Epidermal melanocyte (primary cell): ENCODE measurements at regions not wholly inside any gene's neighbourhood (a gene's known extent, or its start where the extent isn't known, plus 50 kb on each side); places are given as distances from the start of the nearest gene placed in this dataset.

Experiments used
- DNase-seq: peaks from one replicate; pipeline ENCODE4 v3.0.0; 2011; ENCODE audit warnings: low spot score; ENCODE audit not compliant: insufficient read length

DNA sequence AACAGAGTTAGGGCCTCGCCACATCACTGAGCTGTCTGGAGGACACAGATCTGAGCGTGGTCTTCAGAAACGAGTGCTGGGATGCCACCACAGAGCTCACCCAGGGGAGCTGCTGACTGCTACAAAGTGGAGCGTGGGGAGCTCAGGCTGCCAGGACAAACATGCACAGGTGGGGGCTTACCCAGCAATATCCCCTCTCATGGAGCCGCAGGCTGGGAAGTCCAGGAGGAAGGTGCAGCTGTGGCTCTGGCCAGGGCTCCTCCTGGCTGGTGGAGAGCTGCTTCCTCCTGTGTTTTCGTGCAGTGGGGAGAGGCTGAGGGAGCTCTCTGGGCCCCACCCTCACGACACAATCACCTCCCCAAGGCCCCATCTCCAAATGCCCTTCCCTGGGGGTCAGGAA lies 368.6 kb upstream of the IRX4 start:
- no peak for DNase-seq

DNA sequence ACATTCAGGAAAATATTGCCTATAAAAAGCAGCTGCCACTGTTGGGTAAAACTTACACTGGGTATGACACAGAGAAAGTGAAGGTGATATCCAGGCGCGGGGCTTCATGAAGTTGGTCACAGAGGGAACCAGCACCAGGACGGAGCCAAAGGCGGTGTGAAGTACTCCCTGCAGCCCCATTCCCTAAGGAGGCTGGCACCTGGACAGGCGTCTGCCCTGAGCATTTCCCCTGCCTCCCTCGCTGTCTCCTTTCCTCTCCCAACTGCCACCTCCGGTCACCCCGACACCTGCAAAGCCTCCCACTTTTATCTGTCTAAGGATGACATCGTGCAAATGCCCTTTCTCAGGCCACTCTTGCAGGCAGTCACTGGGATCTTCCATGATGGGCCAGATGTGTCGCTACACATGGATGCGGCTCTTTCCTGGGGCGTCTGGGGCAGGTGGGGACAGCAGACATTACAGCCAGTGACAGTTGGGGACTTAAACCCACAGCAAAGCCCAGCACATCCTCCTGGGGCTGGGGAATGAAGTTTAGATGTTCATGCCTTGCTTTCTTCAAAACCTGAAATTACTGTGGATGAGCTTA lies 367.7 kb upstream of the IRX4 start:
- DNase-seq, result no peak

DNA sequence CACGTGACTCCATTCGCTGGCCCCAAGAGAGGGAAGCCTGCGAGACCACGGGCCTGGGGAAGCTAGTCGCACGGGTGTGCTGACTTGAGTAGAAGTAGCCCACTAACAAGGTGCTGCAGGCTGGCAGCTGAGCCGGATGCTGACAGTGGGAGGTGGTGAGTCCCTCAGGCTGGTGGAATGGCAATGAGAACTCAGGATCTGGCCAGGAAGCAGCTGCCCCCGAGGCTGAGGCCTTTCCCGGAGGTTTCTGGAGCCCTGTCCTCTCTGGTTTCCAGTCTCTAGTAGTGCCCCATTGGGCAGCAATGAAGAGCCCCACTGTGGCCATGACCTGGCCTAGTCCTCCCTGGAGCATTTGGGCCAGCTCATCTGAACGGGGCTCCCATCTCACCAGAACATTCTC lies 366.7 kb upstream of the IRX4 start:
- no peak for DNase-seq

DNA sequence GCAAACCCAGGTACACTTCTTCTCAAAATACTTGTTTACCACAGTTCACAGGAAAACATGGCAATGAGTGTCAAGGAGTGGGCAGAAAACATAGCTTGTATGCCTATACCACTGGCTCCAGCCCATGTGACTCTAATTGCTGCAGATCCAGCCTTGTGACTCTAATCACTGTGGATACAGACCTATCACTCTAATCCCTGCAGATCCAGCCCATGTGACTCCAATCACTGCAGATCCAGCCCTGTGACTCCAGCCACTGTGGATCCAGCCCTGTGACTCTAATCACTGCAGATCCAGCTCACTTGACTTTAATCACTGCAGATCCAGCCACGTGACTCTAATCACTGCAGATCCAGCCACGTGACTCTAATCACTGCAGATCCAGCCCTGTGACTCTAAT lies 366.3 kb upstream of the IRX4 start:
- DNase-seq, result no peak

DNA sequence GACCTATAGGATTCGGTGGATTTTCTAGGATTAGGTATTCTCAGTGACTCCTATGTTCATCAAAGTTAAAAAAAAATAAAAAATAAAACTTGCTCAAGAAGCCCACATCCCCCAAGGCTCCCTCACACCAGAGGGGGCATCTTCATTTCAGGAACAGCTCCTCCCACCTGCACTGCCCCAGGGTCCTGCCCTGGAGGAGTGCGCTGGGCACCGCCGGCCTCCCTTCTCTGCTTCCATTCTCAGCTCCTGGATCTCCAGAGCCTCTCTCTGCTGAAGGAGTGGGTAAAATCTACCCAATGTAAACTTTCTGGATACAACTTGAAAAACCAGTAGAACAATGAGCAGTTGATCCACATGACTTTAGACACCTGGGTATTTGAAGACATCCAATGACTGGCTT lies 359.8 kb upstream of the IRX4 start:
- no peak for DNase-seq

DNA sequence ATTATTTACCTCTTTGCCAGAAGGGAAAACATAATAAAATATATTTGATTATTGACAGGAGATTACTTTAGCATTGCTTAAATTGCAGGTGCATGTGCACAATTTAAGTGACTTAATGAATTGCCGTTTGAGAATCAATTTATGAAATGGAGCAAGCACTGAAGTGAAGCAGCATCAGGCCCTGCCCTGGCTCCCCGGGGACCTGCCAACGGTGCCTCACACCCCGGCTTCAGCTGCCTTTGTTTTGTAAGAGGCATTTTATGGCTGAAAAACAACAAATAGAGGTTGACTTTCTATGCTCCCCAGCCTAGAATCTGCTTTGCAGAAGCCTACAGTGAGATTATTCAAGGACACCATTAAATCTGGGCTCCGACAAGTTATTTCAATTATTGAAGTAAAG lies 359.1 kb upstream of the IRX4 start:
- no peak for DNase-seq

DNA sequence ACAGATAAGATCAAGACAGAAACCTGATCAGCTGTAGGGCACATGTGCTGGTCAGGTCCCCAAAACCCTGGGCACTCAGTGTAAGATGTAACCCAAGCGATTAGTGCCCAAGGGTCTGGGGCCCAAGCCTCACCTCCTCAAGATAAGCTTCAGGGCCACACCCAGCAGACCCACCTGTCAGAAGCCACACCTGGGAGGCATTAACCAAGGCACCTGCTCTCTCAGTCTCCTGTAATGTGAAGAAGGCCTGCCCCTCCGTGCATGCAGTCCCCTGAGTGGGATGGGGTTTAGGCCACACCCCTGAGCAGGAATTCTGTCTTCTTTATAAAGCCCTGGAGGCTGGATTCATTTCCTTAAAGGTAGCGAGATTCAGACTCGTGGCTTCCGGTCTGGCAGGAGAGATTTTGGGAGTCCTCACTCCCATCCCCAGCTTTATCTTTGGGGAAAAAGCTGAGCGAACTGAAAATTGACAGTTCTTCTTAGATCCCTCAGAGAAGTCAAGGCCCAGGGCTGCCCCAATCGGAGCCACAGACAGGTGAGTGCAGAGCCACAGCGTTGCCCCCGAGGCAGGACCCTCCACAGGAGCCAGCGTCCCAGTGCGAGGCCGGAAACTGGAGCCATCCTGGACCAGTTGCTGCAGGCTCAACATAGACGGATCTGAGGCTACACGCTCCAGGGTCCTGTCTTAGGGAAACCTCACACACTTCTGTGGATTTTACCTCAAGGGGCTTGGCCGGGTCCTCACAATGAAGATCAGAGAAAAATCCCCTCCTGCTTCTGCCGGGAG lies 357.6 kb upstream of the IRX4 start:
- DNase-seq, result no peak

DNA sequence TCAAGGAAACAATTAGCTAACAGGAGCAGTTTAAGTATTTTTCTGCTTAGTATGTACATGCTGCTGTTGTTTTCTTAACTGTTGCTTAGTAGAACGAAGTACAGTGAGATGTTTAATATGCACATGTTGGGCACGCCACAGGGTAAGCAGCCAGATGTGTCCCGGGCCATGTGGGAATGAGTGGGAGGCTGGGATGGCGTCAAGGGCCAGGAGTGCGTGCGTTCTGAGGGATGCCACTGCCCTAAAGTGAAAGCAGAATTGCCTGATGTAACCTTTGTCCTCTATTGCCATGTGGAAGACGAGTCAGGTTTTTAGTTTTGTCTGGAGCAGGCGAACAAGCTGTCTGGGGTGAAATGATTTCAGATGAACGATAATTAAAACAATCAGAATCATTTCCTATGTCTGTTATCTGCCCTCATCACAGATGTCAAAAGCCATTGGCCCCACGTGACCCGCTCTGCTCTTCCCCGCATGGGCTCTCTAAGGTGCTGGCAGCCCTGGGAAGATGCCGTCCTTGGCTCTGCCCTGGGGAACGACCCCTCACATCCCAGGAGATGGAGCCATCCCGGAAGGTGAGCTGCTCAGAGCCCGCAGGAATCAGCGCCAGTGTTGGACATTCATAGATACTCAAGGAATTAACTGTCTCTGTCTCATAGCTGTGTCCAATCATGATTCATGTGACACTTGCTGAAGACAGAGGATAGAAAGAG lies 356.6 kb upstream of the IRX4 start:
- no peak for DNase-seq

DNA sequence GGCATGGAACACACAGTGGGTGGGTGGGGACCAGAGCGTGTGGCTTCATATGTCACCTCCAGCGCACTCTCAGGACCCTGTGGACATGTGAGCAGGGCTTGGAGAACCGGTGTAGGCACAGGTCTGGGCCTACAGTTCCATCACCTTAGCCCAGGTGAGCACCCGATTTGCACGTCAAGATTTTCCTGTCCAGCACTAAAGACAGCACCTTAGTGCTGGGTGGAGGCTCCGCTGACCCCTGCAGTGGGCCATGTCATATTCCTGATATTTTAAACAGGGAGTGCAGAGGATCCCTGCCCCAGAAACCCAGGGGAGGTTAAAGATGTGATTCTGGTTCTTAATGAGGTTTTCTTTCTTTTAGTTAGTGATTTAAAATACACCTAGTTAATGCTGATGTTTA lies 356.0 kb upstream of the IRX4 start:
- no peak for DNase-seq

DNA sequence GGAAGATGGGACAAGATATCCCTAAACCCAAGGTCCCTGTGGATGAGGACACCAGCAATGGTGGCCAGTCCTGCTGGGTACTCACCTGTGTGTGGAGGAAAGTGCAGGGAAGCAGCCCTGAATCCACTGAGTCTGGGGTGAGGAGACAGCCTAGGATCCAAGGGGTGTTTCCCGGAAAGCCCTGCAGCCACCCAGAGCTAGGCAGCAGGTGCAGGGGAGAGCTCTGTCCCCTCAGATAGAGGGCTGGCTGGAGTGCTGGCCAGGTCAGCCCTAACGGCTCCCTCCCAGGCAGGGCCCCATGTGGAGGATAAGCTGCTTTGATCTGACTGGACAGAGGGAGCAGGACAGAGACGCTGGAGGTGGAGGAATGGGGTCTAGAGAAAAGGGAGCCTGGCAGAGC lies 344.7 kb upstream of the IRX4 start:
- no peak for DNase-seq

DNA sequence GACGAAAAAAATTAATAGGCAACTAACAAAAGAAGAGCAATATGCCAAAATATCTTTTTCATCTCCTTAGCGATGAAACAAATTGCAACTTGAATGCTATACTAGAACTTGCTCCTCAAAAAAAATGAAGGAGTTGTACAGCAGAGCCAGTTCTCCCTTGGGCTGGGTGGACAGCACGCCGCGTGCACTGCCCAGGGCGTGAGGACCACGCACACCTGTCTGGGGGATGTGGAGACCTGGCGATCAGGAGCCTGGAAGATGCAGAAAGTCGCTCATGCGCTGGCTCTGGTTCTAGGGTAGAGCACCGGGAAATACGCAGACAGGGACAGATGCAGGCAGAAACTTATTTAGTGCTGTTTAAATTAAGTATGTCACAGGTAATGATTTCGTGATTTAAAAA lies 342.0 kb upstream of the IRX4 start:
- no peak for DNase-seq

DNA sequence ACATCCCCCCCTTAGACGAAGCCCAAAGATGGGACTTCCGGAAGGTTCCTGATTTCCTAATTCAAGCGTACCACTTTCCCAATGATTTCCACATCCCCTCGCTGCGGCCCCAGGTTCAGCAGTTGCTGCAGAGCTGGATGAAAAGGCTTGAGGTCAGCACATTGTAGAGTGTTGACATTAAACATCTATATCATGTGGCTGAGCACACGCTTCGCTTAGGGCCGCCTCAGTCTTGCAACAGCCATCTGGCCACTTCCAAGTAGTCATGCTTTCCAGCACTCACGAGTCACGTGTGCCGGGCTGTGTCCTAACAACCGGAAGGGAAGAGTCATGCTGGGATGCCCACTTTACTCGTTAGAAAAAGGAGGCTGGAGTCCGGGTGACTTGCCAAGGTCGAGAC lies 340.6 kb upstream of the IRX4 start:
- DNase-seq, result no peak

DNA sequence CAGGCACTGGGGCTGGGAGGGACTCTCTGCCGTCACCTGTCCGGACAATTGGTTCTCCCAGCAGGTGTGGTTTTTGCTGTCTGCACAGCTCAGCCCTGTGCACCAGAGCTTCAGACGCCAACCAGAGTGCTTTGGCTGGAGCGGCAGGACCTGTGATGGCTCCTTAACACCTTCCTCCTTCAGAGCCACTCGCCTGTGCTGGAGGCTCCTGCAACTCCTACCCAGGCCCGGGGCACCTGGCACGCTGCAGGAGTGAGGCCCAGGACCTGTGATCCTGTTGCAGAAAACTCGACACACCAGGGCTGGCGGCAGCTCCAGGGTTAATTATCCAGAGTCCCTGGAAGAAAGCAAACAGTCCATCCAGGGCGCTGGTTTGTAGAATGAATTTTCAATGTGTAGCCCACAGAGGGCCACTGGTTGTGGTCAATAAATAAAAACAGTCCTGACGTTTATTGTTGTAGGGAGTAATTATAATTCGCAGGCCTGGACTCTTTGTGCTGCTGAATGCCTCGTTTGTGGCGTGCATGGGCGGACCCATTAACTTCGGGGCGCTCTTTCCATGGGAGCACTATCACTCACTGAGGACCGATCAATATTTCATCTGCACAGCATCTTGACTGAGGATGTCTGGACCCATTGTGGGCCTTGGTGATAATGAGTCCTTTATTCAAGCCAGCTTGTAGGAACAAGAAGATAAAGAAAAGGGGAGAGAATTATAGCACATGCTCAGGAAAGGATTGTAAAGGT lies 339.7 kb upstream of the IRX4 start:
- DNase-seq, result no peak

DNA sequence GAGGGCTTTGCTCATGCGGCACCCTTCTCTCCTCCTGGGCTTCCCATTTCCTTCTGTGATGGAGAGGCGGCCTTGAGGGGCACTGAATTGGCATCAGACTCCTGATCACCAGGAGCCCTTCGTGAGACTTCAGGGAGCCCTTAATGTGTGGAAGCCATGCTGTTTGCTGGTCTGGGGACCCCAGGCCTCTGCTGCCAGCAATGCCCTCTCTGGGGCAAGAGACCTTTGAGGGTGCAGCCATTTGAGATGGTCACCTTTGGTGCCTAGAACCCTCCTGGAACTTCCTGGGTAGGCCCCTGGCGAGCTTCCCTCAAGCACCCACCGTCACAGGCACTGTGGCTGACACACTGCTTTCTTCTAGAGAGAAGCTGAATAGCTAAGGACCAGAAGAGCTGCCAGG lies 338.7 kb upstream of the IRX4 start:
- no peak for DNase-seq

DNA sequence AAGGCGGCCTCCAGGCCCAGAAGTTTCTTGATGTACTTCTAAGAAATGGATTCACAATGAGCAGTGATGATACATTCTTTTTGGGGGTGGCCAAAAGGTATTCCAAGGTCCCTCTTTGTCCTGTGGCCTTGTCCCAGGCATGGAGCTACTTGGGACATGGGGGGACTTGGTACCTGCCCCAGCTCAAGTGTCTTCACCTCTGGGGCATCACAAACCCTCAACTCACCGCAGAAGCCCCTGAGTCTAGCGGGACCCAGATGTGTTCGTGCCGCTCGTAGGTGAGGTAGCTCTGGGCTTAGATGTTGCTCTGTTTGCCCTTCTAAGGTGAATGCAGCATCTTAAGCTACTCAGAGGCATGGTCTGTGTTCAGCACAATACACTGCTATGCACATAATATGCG lies 338.0 kb upstream of the IRX4 start:
- DNase-seq, result no peak

DNA sequence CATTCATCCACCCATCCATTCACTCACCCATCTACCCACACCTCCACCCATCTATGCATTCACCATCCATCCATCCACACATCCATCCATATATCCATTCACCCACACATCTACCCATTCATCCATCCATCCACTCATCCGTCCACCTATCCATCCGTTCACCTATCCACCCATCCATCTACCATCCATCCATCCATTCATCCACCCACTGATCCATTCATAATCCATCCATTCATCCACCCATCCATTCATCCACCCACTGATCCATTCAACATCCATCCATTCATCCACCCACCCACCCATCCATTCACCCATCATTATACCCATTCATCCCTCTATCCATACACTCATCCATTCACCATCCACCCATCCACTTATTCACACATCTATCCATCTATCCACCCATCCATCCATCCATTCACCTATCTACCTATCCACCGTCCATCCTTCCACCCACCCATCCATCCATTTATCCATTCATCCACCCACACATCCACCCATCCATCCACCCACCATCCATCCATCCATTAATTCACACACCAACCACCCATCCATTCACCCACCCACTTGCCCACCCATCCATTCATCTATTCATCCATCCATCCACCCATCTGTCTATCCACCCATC lies 336.5 kb upstream of the IRX4 start:
- DNase-seq, result no peak

DNA sequence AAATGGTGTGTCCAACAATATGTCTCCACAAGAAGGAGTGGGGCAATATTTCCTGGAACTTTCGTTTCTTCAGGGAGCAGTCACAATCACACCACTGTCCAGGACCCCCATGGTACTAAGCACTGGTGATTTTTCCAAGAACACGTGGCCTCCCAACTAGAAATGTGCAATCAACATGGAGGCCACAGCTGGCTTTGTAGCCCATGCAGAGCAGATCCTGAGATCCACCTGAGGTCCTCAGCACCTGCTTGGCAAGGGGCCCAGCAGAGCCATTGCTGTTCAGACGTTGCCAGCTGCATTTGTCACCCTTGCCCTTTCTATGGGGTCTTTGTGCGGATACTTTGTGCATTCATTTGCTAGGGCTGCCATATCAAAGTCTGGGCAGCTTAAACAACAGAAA lies 334.5 kb upstream of the IRX4 start:
- no peak for DNase-seq

DNA sequence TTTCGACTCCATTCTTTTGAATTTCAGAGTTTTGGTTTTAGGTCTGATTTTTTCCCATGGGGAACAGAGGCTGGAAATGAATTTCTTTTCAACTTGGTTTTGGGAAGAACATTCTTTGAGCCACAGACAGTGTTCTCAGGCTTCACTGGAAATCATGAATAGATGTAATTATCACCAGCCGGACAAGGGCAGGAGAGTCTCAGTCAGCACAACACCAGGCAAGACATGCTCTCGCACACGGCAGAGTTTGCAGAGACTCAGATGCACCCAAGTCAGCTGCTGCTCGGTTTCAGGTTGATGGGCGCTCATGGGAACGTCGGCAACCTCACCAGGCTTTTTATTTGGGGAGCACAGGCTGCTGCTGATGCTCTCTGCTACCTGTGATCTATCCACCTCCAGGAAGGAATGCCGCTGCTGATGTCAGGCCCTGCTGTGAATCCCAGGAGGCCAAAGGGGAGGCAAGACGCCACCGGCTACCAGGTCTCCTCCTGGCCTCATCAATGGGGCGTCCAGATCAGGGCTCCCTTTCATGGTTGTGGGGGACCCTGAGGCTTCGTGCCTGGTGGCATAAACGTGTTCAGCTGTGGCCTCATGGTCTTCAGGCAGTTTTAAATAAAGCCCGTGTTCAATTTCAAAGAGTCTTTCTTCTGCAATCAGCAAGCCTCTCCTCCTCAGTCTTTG lies 332.3 kb upstream of the IRX4 start:
- no peak for DNase-seq

DNA sequence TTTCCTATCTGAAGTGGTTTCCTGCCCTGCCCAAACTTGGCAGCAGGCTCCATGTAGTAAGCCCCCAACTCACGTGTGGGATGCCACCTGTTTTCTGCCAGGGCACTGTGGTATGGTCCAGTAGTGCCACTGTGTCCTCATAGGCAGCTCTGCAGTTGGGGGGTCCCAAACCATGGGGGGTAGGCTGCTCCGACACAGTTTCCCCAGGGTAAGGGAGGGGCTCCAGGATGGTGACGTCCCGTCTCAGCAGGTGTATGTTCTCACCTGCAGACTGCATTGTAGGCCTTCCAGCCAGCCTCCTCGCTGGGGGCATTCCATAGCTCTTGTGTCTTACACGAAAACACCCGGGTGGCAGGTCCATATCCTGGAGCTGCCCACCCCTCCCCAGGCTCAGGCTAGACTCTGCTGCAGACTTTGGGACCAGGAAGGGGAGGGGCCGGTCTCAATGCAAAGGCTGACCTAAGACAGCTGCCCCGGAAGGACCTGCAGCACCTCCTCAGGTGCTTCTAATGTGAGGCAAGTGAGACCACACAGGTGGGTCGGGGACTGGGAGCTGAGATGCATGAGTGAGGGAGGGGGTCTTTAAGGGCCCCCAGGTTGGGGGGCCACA lies 330.5 kb upstream of the IRX4 start:
- DNase-seq, result no peak

DNA sequence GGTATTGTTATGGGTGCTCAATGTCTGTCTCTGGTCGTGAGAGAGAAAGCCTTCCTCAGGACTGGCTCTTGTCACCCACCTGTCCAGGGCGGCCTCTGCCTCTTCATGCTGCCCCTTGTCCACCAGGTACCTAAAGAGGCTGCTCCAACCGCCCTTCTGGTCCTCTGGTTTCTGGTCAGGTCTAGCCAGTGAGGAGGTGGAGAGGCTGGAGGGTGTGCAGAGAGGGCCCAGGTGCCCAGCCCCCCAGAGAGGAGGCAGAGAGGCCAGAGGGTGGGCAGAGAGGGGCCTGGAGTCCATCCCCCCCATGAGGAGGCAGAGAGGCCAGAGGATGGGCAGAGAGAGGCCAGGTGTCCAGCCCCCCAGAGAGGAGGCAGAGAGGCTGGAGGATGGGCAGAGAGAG lies 329.8 kb upstream of the IRX4 start:
- DNase-seq, result no peak

DNA sequence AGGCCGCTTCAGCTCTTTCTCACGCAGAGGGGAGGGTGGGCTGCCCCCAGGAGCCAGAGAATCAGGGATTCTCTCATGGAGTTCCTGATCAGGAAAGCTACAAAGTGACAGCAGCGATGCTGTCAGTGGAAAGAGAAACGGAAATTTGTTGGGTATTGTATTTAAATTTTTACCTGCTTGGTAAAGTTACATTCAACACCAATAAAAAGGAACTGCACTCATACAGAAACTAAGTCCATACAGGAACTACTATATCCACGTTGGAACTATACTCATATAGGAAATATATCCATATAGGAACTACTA lies 325.5 kb upstream of the IRX4 start:
- no peak for DNase-seq
